Mesendoderm (in vitro differentiated cells): ENCODE measurements at regions not wholly inside any gene's neighbourhood (a gene's known extent, or its start where the extent isn't known, plus 50 kb on each side); places are given as distances from the start of the nearest gene placed in this dataset.
"Not testable (repeated sequence)": the region's sequence is repeated elsewhere in the genome, so short reads cannot be mapped to it uniquely, and the experiment has no call there.

Experiments
- DNase-seq: peaks from one replicate; pipeline ENCODE4 v3.0.0; 2013
- H2AK5ac ChIP-seq: 2 replicates; pipeline ENCODE4 v1.6.1; 2013; ENCODE audit warnings: low read length, inconsistent platforms
- H2BK120ac ChIP-seq: 2 replicates; pipeline ENCODE4 v1.6.1; 2013; ENCODE audit warnings: low read depth, mild to moderate bottlenecking, low read length, moderate library complexity, mixed read lengths
- H2BK15ac ChIP-seq: replicated peaks from 2 replicates; pipeline ENCODE4 v1.6.1; 2013; ENCODE audit warnings: low read depth, mild to moderate bottlenecking, moderate library complexity
- H2BK5ac ChIP-seq: 2 replicates; pipeline ENCODE4 v1.6.1; 2013; ENCODE audit warnings: low read length, inconsistent platforms
- H3K18ac ChIP-seq: 2 replicates; pipeline ENCODE4 v1.6.1; 2013; ENCODE audit warnings: mild to moderate bottlenecking, low read length, mixed read lengths
- H3K23ac ChIP-seq: one replicate; pipeline ENCODE4 v1.6.1; 2013; ENCODE audit warnings: low read length
- H3K27ac ChIP-seq: 2 replicates; pipeline ENCODE4 v1.5.1; 2013; ENCODE audit warnings: low read depth, mild to moderate bottlenecking, inconsistent platforms, low read length, moderate library complexity
- H3K27me3 ChIP-seq: 2 replicates; pipeline ENCODE4 v1.6.1; 2013; ENCODE audit warnings: low read length, control low read depth, mild to moderate bottlenecking, inconsistent platforms; ENCODE audit not compliant: insufficient read depth, poor library complexity
- H3K36me3 ChIP-seq: 2 replicates; pipeline ENCODE4 v1.6.1; 2013; ENCODE audit warnings: low read length, inconsistent platforms; ENCODE audit not compliant: control insufficient read depth, insufficient read depth
- H3K4ac ChIP-seq: one replicate; pipeline ENCODE4 v1.6.1; 2013; ENCODE audit warnings: low read depth, mild to moderate bottlenecking, low read length, moderate library complexity
- H3K4me1 ChIP-seq: 2 replicates; pipeline ENCODE4 v1.6.1; 2013; ENCODE audit warnings: low read depth, low read length, inconsistent platforms; ENCODE audit not compliant: control insufficient read depth
- H3K4me2 ChIP-seq: 2 replicates; pipeline ENCODE4 v1.6.1; 2013; ENCODE audit warnings: low read length
- H3K4me3 ChIP-seq: 2 replicates; pipeline ENCODE4 v1.5.1; 2013; ENCODE audit warnings: mild to moderate bottlenecking, low read length
- H3K56ac ChIP-seq: one replicate; pipeline ENCODE4 v1.6.1; 2013; ENCODE audit warnings: low read length
- H3K79me1 ChIP-seq: 2 replicates; pipeline ENCODE4 v1.6.1; 2013; ENCODE audit warnings: low read length, inconsistent platforms
- H3K79me2 ChIP-seq: 2 replicates; pipeline ENCODE4 v1.6.1; 2013; ENCODE audit warnings: mild to moderate bottlenecking, low read length; ENCODE audit not compliant: control insufficient read depth, insufficient read depth
- H3K9ac ChIP-seq: 2 replicates; pipeline ENCODE4 v1.6.1; 2013; ENCODE audit warnings: low read length, inconsistent platforms
- H4K5ac ChIP-seq: one replicate; pipeline ENCODE4 v1.6.1; 2013; ENCODE audit warnings: low read length
- H4K8ac ChIP-seq: one replicate; pipeline ENCODE4 v1.6.1; 2013; ENCODE audit warnings: low read depth, mild to moderate bottlenecking, control low read depth, low read length, moderate library complexity
- WGBS: extraction: QIAGEN DNeasy Blood & Tissue Kit; methylation state at CpG from one replicate; pipeline ENCODE4 v1.1.7; 2013; ENCODE audit warnings: low lambda C conversion rate, missing lambda C conversion rate; ENCODE audit not compliant: insufficient coverage; ENCODE audit errors: extremely low coverage; 5-methylcytosine and 5-hydroxymethylcytosine counted together

- not testable (repeated sequence) for H3K4ac ChIP-seq, H3K56ac ChIP-seq, H3K4me2 ChIP-seq, H4K5ac ChIP-seq, H3K36me3 ChIP-seq, H3K79me1 ChIP-seq, DNase-seq, H3K23ac ChIP-seq, H3K18ac ChIP-seq, H3K9ac ChIP-seq, H2BK120ac ChIP-seq, H3K27ac ChIP-seq, H3K4me1 ChIP-seq, H2BK5ac ChIP-seq, H2BK15ac ChIP-seq, H3K4me3 ChIP-seq, H4K8ac ChIP-seq, H3K27me3 ChIP-seq, H2AK5ac ChIP-seq, H3K79me2 ChIP-seq
- no CpG with 5 or more reads among the region's 18 CpGs for WGBS
Measured at GRCh38 chrX:66930516-66930915, 291.6 kb upstream of the EDA2R start.

- H2BK15ac ChIP-seq = no peak overlapping the region
- no peak overlapping the region for H2AK5ac ChIP-seq
- H3K56ac ChIP-seq = no peak overlapping the region
- no peaks in the 10 kb centered on the region for H3K4me1 ChIP-seq
- H3K27me3 ChIP-seq = no peaks in the 10 kb centered on the region
- no peak overlapping the region for H4K5ac ChIP-seq
- no peaks in the 10 kb centered on the region for H3K36me3 ChIP-seq
- H3K9ac ChIP-seq = no peak overlapping the region
- no CpG with 5 or more reads among the region's 1 CpG for WGBS
- H3K4me2 ChIP-seq = no peak overlapping the region
- no peaks in the 10 kb centered on the region for H3K79me1 ChIP-seq
- no peak overlapping the region for H3K23ac ChIP-seq
- H3K4me3 ChIP-seq = no peak overlapping the region
- H3K4ac ChIP-seq = no peak overlapping the region
- no peak overlapping the region for H4K8ac ChIP-seq
- H3K18ac ChIP-seq = no peak overlapping the region
- no peak overlapping the region for H2BK5ac ChIP-seq
- H3K27ac ChIP-seq = no peak overlapping the region
- DNase-seq = no peak
- no peak overlapping the region for H2BK120ac ChIP-seq
- H3K79me2 ChIP-seq = no peaks in the 10 kb centered on the region
Measured at GRCh38 chrX:66920296-66920695, 281.4 kb upstream of the EDA2R start.

- Histone ChIP-seq H3K4me3 (no peak overlapping the region), H3K36me3 (no peaks in the 10 kb centered on the region), H4K5ac (no peak overlapping the region), H3K9ac (no peak overlapping the region), H2BK5ac (no peak overlapping the region), H2BK15ac (no peak overlapping the region), H3K27ac (no peak overlapping the region), H3K79me1 (no peaks in the 10 kb centered on the region), H3K18ac (no peak overlapping the region), H4K8ac (no peak overlapping the region), H3K4me1 (no peaks in the 10 kb centered on the region), H3K23ac (no peak overlapping the region), H3K4ac (no peak overlapping the region), H3K27me3 (no peaks in the 10 kb centered on the region), H3K4me2 (no peak overlapping the region), H2AK5ac (no peak overlapping the region), H2BK120ac (no peak overlapping the region), H3K56ac (no peak overlapping the region), H3K79me2 (no peaks in the 10 kb centered on the region)
- WGBS = no CpG with 5 or more reads among the region's 4 CpGs
- DNase-seq = no peak
Measured at GRCh38 chrX:66919280-66919832, 280.5 kb upstream of the EDA2R start.

GRCh38 chrX:66918511-66918910 is 279.6 kb upstream of the EDA2R start:
- no peak overlapping the region for H3K27ac ChIP-seq

GRCh38 chrX:66915893-66916292 is 277.0 kb upstream of the EDA2R start:
- no peak overlapping the region for H3K56ac ChIP-seq
- DNase-seq = peak; percentile 54
- WGBS = no CpG with 5 or more reads among the region's 2 CpGs
- H3K18ac ChIP-seq = no peak overlapping the region
- H3K36me3 ChIP-seq = no peaks in the 10 kb centered on the region
- no peak overlapping the region for H4K5ac ChIP-seq
- no peaks in the 10 kb centered on the region for H3K79me2 ChIP-seq
- H2BK120ac ChIP-seq = no peak overlapping the region
- H2BK15ac ChIP-seq = no peak overlapping the region
- H3K79me1 ChIP-seq = no peaks in the 10 kb centered on the region
- no peak overlapping the region for H2BK5ac ChIP-seq
- no peak overlapping the region for H4K8ac ChIP-seq
- no peak overlapping the region for H2AK5ac ChIP-seq
- no peaks in the 10 kb centered on the region for H3K4me1 ChIP-seq
- H3K9ac ChIP-seq = no peak overlapping the region
- no peak overlapping the region for H3K4me3 ChIP-seq
- H3K4me2 ChIP-seq = no peak overlapping the region
- H3K23ac ChIP-seq = no peak overlapping the region
- no peak overlapping the region for H3K27ac ChIP-seq
- H3K27me3 ChIP-seq = no peaks in the 10 kb centered on the region
- H3K4ac ChIP-seq = no peak overlapping the region

More at GRCh38 chrX:66918511-66918910, 279.6 kb upstream of the EDA2R start:
- no peaks in the 10 kb centered on the region for H3K79me2 ChIP-seq
- no peak for DNase-seq
- H3K4me3 ChIP-seq = no peak overlapping the region
- H3K9ac ChIP-seq = no peak overlapping the region
- H3K4me1 ChIP-seq = no peaks in the 10 kb centered on the region
- no peak overlapping the region for H3K4me2 ChIP-seq
- H3K36me3 ChIP-seq = no peaks in the 10 kb centered on the region
- no peak overlapping the region for H4K8ac ChIP-seq
- H3K79me1 ChIP-seq = no peaks in the 10 kb centered on the region
- H3K4ac ChIP-seq = no peak overlapping the region
- no peak overlapping the region for H3K56ac ChIP-seq
- no peak overlapping the region for H2BK120ac ChIP-seq
- no peak overlapping the region for H2BK5ac ChIP-seq
- no CpG with 5 or more reads among the region's 1 CpG for WGBS
- no peaks in the 10 kb centered on the region for H3K27me3 ChIP-seq
- no peak overlapping the region for H3K23ac ChIP-seq
- no peak overlapping the region for H2AK5ac ChIP-seq
- H4K5ac ChIP-seq = no peak overlapping the region
- H3K18ac ChIP-seq = no peak overlapping the region
- H2BK15ac ChIP-seq = no peak overlapping the region

- H2BK120ac ChIP-seq = no peak overlapping the region
- H3K4ac ChIP-seq = no peak overlapping the region
- H3K79me2 ChIP-seq = no peaks in the 10 kb centered on the region
- H3K9ac ChIP-seq = no peak overlapping the region
- H3K18ac ChIP-seq = no peak overlapping the region
- H4K8ac ChIP-seq = no peak overlapping the region
- H4K5ac ChIP-seq = no peak overlapping the region
- no peak overlapping the region for H2BK15ac ChIP-seq
- no peaks in the 10 kb centered on the region for H3K36me3 ChIP-seq
- H3K27ac ChIP-seq = no peak overlapping the region
- H3K4me3 ChIP-seq = no peak overlapping the region
- H3K79me1 ChIP-seq = no peaks in the 10 kb centered on the region
- H3K56ac ChIP-seq = no peak overlapping the region
- whole genome bisulfite sequencing = no CpG with 5 or more reads among the region's 6 CpGs
- DNase-seq = peak; percentile 79
- H3K23ac ChIP-seq = no peak overlapping the region
- no peak overlapping the region for H2AK5ac ChIP-seq
- no peaks in the 10 kb centered on the region for H3K4me1 ChIP-seq
- no peak overlapping the region for H2BK5ac ChIP-seq
- no peak overlapping the region for H3K4me2 ChIP-seq
- H3K27me3 ChIP-seq = no peaks in the 10 kb centered on the region
Measured at GRCh38 chrX:66914080-66914479, 275.2 kb upstream of the EDA2R start.
